GM10266 (cell line): ENCODE measurements at regions not wholly inside any gene's neighbourhood (a gene's known extent, or its start where the extent isn't known, plus 50 kb on each side); places are given as distances from the start of the nearest gene placed in this dataset.

Experiments used
- DNase-seq: peaks from one replicate; pipeline ENCODE4 v3.0.0; 2012; ENCODE audit errors: extremely low spot score
- TF ChIP-seq, protein P1 (sequence below): IDR thresholded peaks from 2 replicates; pipeline ENCODE4 v1.5.1; 2012; ENCODE audit warnings: mild to moderate bottlenecking, low read depth; ENCODE audit not compliant: control insufficient read depth, insufficient read depth; ENCODE audit errors: missing control alignments

GRCh38 chr12:34346372-34347034 lies 324.2 kb downstream of the ALG10 start:
- no peak for DNase-seq
- TF ChIP-seq, protein P1, sequence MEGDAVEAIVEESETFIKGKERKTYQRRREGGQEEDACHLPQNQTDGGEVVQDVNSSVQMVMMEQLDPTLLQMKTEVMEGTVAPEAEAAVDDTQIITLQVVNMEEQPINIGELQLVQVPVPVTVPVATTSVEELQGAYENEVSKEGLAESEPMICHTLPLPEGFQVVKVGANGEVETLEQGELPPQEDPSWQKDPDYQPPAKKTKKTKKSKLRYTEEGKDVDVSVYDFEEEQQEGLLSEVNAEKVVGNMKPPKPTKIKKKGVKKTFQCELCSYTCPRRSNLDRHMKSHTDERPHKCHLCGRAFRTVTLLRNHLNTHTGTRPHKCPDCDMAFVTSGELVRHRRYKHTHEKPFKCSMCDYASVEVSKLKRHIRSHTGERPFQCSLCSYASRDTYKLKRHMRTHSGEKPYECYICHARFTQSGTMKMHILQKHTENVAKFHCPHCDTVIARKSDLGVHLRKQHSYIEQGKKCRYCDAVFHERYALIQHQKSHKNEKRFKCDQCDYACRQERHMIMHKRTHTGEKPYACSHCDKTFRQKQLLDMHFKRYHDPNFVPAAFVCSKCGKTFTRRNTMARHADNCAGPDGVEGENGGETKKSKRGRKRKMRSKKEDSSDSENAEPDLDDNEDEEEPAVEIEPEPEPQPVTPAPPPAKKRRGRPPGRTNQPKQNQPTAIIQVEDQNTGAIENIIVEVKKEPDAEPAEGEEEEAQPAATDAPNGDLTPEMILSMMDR, result no peak

- no peak for DNase-seq
- TF ChIP-seq, protein P1, result no peak
Measured at GRCh38 chr12:34347367-34347766, 325.1 kb downstream of the ALG10 start.

GRCh38 chr12:34348064-34348463 lies 325.8 kb downstream of the ALG10 start:
- no peak for DNase-seq
- TF ChIP-seq, protein P1, result no peak

DNA sequence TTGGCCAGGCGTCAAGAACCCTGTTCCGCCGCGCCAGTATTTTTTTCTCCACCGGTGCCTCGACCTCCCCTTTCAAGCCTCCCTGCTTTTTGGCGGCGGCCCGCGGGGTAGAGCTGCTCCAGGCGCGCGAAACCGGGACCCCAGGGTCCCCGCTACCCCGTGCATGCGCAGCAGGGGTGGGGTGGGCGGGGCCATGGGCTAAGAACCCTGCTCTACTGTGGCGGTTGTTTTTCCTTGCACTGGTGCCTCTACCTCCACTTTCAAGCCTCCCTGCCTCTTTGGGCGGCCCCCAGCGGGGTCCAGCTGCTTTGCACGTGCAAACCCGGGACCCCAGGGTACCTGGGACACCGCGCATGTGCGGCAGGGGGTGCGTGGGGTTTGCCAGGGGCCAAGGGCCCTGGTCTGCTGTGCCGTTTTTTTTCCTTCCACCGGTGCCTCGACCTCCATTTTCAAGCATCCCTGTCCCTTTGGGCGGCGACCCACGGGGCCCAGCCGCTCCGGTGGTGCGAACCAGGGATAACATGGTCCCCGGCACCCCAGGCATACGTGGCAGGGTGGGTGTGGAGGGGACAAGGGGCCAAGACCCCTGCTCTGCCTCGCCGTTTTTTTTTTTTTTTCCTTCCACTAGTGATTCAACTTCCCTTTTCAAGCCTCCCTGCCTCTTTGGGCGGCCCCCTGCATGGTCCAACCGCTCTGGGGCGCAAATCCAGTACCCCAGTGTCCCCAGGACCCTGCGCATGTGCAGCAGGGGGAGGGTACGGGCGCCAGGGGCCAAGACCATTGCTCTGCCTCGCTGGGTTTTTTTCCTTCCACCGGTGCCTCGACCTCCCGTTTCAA lies 326.8 kb downstream of the ALG10 start:
- TF ChIP-seq, protein P1, result no peak
- no peak for DNase-seq

DNA sequence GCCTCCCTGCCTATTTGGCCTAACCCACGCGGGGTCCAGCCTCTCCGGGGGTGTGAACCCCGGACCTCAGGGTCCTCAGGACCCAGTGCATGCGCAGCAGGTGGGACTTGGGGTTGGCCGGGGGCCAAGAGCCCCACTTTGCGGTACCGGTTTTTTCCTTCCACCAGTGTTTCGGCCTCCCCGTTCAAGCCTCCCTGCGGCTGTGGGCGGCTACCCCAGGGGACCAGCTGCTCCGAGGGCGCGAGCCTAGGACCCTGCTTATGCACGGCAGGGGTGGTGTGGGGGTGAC lies 327.3 kb downstream of the ALG10 start:
- no peak for DNase-seq
- TF ChIP-seq, protein P1, result no peak

DNA sequence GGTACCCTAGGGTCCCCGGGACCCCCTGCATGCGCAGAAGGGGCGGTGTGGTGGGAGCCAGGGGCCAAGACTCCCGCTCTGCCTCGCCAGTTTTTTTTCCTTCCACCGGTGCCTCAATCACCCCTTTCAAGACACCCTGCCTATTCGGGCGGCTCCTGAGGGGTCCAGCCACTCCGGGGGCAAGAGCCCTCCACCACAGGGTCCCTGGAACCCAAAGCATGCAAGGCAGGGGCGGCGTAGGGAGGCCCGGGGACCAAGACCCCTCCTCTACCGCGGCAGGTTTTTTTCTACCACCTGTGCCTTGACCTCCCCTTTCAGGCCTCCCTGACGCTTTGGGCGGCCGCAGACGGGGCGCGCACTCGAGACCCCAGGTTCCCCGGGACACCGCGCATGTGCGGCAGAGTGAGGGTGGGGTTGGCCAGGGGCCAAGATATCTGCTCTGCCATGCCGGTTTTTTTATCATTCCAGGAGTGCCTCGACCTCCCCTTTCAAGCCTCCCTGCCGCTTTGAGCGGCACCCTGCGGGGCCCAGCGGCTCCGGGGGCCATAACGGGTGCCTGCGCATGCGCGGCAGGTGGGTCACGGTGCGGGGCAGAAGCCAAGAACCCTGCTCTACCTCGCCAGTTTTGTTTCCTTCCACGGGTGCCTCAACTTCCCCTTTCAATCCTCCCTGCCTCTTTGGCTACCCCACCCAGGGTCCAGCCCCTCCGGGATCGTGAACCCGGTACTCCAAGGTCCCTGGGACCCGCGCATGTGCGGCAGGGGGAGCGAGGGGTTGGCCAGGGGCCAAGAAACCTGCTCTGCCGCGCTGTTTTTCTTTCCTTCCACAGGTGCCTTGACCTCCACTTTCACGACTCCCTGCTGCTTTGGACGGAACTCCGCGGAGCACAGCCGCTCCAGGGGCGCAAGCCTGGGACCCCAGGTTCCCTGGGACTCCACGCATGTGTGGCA lies 328.1 kb downstream of the ALG10 start:
- TF ChIP-seq, protein P1, result no peak
- DNase-seq, result no peak

GRCh38 chr12:34352098-34352497 lies 329.8 kb downstream of the ALG10 start:
- TF ChIP-seq, protein P1, result no peak
- DNase-seq, result no peak
